ENCODE measurements at regions not wholly inside any gene's neighbourhood (a gene's known extent, or its start where the extent isn't known, plus 50 kb on each side); places are given as distances from the start of the nearest gene placed in this dataset.

DNA sequence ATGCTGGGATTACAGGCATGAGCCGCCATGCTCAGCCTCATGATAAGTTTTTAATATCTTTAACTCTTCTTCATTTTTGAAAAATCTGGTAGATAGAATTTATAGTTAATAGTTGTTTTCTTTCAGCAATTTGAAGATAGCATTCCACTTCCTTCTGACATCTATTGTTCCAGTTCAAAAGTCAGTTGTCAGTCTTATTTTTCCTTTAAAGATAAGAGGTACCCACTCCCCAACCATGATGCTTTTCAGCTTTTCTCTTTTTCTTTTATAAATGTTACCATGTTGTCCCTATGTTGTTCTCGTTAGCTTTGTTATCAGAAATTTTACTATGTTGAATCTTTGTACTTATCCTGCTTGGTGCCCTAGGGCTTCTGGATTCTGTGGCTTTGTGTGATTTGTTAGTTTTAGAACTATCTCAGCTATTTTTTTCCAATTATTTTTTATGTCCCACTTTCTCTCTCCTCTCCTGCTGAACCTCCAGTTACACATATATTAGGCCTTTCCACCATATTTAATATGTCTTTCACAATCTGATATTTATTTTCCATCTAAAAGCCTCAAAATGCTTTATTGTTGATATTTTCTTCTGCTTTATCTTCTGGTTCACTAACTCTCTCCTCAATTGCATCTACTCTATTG is 181.6 kb upstream of the FOXN3 start:
- no peaks in the 10 kb centered on the region for H4K20me1 ChIP-seq (ENCODE audit: insufficient read depth)
- H3K4me2 ChIP-seq: no peak overlapping the region
- H3K79me2 ChIP-seq (ENCODE audit: insufficient read depth, low read depth): no peaks in the 10 kb centered on the region
- TF ChIP-seq, protein P1, sequence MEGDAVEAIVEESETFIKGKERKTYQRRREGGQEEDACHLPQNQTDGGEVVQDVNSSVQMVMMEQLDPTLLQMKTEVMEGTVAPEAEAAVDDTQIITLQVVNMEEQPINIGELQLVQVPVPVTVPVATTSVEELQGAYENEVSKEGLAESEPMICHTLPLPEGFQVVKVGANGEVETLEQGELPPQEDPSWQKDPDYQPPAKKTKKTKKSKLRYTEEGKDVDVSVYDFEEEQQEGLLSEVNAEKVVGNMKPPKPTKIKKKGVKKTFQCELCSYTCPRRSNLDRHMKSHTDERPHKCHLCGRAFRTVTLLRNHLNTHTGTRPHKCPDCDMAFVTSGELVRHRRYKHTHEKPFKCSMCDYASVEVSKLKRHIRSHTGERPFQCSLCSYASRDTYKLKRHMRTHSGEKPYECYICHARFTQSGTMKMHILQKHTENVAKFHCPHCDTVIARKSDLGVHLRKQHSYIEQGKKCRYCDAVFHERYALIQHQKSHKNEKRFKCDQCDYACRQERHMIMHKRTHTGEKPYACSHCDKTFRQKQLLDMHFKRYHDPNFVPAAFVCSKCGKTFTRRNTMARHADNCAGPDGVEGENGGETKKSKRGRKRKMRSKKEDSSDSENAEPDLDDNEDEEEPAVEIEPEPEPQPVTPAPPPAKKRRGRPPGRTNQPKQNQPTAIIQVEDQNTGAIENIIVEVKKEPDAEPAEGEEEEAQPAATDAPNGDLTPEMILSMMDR (conservative IDR thresholded peaks at IDR 0.05; ENCODE audit: low read depth, low read length): no peak
- H3K9ac ChIP-seq: no peak overlapping the region
- H3K36me3 ChIP-seq (ENCODE audit: insufficient read depth): no peaks in the 10 kb centered on the region
- H3K27me3 ChIP-seq (ENCODE audit: insufficient read depth, low read depth): no peaks in the 10 kb centered on the region
- no peak overlapping the region for H3K4me3 ChIP-seq (IDR thresholded peaks at IDR 0.05; ENCODE audit: insufficient read depth, low read depth, low read length)
- no peak overlapping the region for H2AFZ ChIP-seq (ENCODE audit: low read depth)
- H3K4me1 ChIP-seq (ENCODE audit: low read depth, poor library complexity, severe bottlenecking): no peaks in the 10 kb centered on the region
- no peak overlapping the region for H3K27ac ChIP-seq

DNA sequence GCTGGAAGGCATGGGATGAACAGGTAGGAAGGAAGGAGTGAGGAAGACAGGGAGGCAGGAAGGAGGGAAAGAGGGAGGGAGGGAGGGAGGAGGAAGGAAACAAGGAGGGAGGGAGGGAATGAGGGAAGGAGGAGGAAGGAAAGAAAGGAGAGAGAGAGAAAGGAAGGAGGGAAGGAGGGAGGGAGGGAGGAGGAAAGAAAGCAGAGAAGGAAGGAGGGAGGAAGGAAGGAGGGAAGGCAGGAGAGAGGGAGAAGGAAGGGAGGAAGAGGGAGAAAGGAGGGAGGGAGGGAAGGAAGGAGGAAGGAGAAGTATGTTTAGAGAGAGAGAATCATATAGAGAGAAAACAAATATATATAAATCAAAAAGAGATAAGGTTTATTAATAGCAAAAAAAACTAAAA is 175.9 kb upstream of the FOXN3 start:
- no peaks in the 10 kb centered on the region for H3K4me1 ChIP-seq (ENCODE audit: low read depth, poor library complexity, severe bottlenecking)
- H3K4me3 ChIP-seq (IDR thresholded peaks at IDR 0.05; ENCODE audit: insufficient read depth, low read depth, low read length): no peak overlapping the region
- H3K79me2 ChIP-seq (ENCODE audit: insufficient read depth, low read depth): no peaks in the 10 kb centered on the region
- H3K4me2 ChIP-seq: no peak overlapping the region
- no peaks in the 10 kb centered on the region for H3K27me3 ChIP-seq (ENCODE audit: insufficient read depth, low read depth)
- no peak overlapping the region for H3K9ac ChIP-seq
- H4K20me1 ChIP-seq (ENCODE audit: insufficient read depth): no peaks in the 10 kb centered on the region
- no peak overlapping the region for H2AFZ ChIP-seq (ENCODE audit: low read depth)
- TF ChIP-seq, protein P1 (conservative IDR thresholded peaks at IDR 0.05; ENCODE audit: low read depth, low read length): no peak
- no peaks in the 10 kb centered on the region for H3K36me3 ChIP-seq (ENCODE audit: insufficient read depth)
- no peak overlapping the region for H3K27ac ChIP-seq

DNA sequence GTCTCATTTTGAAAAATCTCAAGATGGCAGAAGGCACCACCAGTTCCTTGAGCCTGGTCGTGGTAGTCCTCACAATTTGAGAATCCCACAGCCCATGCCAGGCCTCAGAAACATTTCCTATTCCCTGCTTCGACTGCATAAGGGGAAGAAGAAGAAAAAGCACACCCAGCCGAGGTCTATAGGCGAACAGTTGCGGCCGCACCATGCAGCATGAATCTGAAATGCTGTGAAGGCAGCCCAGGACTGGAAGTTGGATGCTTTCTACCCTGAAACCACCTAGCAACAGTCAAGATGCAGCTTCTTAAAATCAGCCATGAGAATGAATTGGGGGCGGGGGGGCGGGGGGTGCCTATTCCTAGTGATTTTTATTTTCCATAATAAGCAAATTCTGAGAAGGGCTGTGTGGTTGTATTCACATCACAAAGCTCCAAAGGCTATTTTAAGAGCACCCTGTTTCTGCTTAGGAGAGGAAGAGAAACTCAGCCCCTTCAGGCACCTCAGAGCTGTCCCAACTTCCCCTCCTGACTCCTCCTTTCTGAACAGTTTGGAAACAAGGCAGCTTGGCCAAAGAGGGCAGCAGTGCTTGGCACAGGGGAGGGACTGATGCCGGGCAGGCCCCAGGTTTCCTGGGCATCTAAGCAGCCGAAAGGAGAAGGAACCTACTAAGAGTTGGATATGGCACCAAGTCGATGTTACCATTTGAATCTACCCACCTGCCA is 172.5 kb upstream of the FOXN3 start:
- no peaks in the 10 kb centered on the region for H3K36me3 ChIP-seq (ENCODE audit: insufficient read depth)
- no peaks in the 10 kb centered on the region for H3K79me2 ChIP-seq (ENCODE audit: insufficient read depth, low read depth)
- no peak overlapping the region for H3K9ac ChIP-seq
- H2AFZ ChIP-seq (ENCODE audit: low read depth): no peak overlapping the region
- TF ChIP-seq, protein P1 (conservative IDR thresholded peaks at IDR 0.05; ENCODE audit: low read depth, low read length): no peak
- no peak overlapping the region for H3K4me3 ChIP-seq (IDR thresholded peaks at IDR 0.05; ENCODE audit: insufficient read depth, low read depth, low read length)
- H3K27me3 ChIP-seq (ENCODE audit: insufficient read depth, low read depth): no peaks in the 10 kb centered on the region
- no peak overlapping the region for H3K27ac ChIP-seq
- H3K4me2 ChIP-seq: no peak overlapping the region
- H4K20me1 ChIP-seq (ENCODE audit: insufficient read depth): no peaks in the 10 kb centered on the region
- H3K4me1 ChIP-seq (ENCODE audit: low read depth, poor library complexity, severe bottlenecking): no peaks in the 10 kb centered on the region

DNA sequence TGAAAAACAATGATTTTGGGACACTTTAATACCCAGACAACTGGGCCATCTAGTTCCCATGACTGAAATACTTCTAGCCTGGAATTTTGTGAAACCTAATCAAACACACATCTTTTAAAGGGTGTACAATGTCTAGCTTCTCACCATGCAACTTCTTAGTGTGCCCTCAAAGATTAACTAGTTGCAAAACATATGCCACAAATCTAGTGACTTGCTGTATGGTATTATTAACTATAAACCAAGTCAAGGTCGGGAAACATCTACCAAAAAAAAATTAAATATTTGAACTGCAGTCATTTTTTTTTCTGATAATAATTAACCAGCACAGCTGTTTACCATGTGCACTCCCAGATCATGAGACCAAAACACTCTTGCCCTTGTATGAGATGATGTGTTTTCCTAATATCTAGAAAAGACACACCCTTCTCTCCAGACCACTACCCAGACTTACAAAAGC is 171.8 kb upstream of the FOXN3 start:
- H3K36me3 ChIP-seq (ENCODE audit: insufficient read depth): no peaks in the 10 kb centered on the region
- no peaks in the 10 kb centered on the region for H3K79me2 ChIP-seq (ENCODE audit: insufficient read depth, low read depth)
- H4K20me1 ChIP-seq (ENCODE audit: insufficient read depth): no peaks in the 10 kb centered on the region
- no peak overlapping the region for H3K9ac ChIP-seq
- H3K27ac ChIP-seq: no peak overlapping the region
- H3K27me3 ChIP-seq (ENCODE audit: insufficient read depth, low read depth): no peaks in the 10 kb centered on the region
- TF ChIP-seq, protein P1 (conservative IDR thresholded peaks at IDR 0.05; ENCODE audit: low read depth, low read length): no peak
- no peak overlapping the region for H3K4me3 ChIP-seq (IDR thresholded peaks at IDR 0.05; ENCODE audit: insufficient read depth, low read depth, low read length)
- no peak overlapping the region for H2AFZ ChIP-seq (ENCODE audit: low read depth)
- H3K4me2 ChIP-seq: no peak overlapping the region
- no peaks in the 10 kb centered on the region for H3K4me1 ChIP-seq (ENCODE audit: low read depth, poor library complexity, severe bottlenecking)
